VCaP (cell line): ENCODE measurements at regions not wholly inside any gene's neighbourhood (a gene's known extent, or its start where the extent isn't known, plus 50 kb on each side); places are given as distances from the start of the nearest gene placed in this dataset.

ENCODE experiments used
- H3K27ac ChIP-seq: fragments of 450-650 bp; 2 replicates; pipeline ENCODE4 v1.5.1; 2017
- TF ChIP-seq, protein P1 (sequence below): fragments of 450-650 bp; conservative IDR thresholded peaks from 2 replicates; pipeline ENCODE4 v1.5.1; 2017; ENCODE audit warnings: mild to moderate bottlenecking, moderate library complexity

DNA sequence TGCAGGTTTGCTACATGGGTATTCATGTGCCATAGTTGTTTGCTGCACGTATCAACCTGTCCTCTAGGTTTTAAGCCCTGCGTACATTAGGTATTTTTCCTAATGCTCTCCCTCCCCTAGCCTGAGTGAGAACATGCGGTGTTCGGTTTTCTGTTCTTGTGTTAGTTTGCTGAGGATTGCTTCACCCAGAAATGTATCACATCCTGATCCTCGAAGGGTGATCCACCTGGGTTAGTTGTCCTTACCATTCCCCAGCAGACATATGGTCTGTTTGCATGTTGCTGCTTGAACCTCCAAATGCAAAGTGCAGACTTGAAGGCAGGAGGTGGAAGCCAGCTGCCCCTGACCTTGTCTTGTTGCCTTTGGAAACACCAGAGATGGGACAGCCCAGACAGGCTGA lies 161.5 kb upstream of the WDR1 start:
- TF ChIP-seq, protein P1, sequence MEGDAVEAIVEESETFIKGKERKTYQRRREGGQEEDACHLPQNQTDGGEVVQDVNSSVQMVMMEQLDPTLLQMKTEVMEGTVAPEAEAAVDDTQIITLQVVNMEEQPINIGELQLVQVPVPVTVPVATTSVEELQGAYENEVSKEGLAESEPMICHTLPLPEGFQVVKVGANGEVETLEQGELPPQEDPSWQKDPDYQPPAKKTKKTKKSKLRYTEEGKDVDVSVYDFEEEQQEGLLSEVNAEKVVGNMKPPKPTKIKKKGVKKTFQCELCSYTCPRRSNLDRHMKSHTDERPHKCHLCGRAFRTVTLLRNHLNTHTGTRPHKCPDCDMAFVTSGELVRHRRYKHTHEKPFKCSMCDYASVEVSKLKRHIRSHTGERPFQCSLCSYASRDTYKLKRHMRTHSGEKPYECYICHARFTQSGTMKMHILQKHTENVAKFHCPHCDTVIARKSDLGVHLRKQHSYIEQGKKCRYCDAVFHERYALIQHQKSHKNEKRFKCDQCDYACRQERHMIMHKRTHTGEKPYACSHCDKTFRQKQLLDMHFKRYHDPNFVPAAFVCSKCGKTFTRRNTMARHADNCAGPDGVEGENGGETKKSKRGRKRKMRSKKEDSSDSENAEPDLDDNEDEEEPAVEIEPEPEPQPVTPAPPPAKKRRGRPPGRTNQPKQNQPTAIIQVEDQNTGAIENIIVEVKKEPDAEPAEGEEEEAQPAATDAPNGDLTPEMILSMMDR = no peak

DNA sequence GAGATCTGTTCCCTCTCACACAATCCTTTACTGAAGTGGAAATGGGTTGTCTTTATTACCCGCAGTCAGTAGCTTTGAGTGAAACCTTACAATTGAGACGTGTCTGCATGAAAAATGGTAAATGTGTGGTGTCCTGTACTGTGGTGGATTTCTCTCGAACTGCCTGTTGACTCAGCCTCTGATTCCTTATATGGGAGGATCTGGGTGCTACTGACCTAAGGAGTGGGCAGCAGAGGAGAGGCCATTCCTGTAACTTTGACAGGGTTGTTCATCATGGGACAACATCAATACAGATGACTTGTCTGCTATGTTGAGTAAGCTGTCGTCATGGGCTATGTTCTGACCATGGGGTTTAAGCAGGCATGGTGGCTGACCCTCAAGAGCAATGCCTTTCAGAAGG lies 159.6 kb upstream of the WDR1 start:
- H3K27ac ChIP-seq = no peak overlapping the region
- TF ChIP-seq, protein P1 = no peak

More for the DNA sequence above, 161.5 kb upstream of the WDR1 start:
- H3K27ac ChIP-seq = no peak overlapping the region

DNA sequence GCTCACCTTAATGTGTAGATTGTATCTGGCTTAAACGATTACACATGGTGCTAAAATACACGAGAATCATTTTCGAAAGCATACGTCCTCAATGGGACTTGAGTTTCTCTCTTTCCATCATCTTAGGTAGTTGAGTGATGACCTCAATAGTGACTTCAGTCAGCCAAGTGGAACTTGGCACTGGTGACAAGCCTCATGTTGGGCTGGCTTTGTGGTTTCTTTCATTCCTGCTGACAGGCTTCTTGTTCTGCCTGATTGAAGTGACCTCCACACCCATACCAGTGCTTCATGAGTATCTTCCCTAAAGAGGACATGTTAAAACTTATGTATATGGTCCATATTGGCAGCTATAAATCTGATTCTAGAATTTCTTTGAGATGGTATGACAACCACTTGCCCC lies 159.1 kb upstream of the WDR1 start:
- TF ChIP-seq, protein P1 = no peak
- no peak overlapping the region for H3K27ac ChIP-seq

DNA sequence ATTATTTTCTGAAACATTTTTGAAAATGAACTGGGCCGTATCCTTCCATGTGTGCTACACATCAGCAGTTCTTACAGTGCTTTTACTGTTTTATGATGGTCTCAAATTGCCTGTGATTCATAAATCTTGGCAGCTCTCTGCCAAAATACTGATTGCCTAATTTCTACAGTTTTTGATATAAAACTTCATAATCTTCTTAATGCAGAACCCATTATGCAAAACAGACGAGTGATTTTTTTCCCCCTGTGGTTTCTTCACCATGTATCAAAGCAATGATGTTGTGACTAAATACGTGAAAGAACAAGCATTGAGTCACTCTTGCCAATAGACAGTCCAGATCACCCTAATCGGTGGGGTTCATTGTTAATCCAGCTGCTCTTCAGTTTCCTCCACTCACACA lies 156.4 kb upstream of the WDR1 start:
- no peak overlapping the region for H3K27ac ChIP-seq
- TF ChIP-seq, protein P1 = no peak

DNA sequence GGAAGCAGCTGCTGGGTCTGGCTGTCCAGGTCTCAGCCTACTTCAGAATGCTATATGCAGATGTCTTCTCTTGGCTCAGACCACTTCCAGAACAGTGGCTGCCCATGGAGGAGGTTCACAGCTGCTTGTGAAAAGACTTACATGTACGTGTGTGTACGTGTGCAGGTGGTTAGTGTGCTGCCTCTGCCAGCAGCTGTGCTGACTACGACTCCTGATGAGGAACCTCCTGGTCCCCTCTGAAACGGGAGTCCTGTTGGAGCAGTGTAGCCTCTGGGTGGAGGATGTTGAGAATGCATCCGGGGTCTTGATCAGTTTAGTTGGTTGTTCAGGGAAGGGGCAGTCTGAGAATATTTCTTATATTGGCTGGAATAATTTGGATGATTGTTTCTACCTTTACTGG lies 155.9 kb upstream of the WDR1 start:
- H3K27ac ChIP-seq = no peak overlapping the region
- TF ChIP-seq, protein P1 = no peak

DNA sequence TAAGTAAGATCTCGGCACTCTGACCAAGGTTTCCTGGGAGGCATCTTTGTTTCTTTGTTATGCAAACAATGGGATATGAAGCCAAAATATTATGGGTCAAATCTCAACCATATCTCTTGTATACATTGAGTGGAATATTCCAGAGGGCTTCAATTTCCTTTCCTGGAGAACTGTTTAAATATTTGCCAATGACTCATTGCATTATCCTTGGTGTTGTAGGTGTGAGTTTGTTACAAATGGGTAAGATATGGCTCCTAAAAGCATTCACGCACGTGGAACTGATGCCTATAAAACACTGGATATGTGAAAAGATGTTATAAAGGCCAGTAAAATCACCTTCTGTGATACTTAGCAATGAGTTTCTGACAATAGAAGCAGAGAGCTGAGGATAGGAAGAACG lies 150.5 kb upstream of the WDR1 start:
- TF ChIP-seq, protein P1 = no peak

DNA sequence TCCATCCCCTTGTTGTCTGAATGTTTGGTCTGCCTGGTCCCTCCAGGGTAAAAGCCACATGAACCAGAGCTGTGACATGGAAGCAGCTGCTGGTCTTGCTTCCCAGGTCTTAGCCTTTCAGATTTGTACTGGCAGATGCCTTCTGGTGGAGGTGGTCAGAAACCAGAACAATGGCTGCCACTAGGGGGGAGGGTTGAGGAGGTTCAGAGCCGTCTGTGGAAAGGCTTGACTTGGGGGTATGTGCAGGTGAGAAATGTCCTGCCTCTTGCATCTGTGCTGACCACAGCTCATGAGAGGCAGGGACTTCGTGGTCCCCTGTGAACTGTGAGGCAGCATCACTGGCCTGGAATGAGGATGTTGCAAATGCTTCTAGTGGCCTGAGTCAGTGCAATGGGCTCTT lies 144.2 kb upstream of the WDR1 start:
- TF ChIP-seq, protein P1 = no peak
- no peak overlapping the region for H3K27ac ChIP-seq

More for the DNA sequence above, 150.5 kb upstream of the WDR1 start:
- H3K27ac ChIP-seq = no peak overlapping the region

DNA sequence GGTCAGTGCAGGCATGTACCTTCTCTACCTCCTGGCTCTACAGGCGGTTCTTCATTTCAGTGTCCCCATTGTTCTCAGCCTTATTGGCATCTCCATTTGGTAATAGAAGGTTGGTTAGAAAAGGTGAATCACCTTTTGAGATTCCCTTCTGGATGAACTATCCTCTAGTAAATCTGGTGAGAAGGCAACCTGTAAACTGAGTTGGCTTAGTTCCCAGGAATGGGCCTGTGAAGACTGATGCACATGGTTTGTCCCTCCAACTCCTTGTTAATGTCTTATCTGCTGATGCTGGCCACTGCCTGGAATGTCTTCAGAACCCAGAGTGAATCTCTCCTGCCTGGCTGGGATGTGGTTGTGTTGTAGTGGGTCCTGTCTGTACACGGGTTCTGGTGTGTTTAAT lies 143.4 kb upstream of the WDR1 start:
- TF ChIP-seq, protein P1 = no peak
- H3K27ac ChIP-seq = no peak overlapping the region
